Kidney (tissue), 13 donors: ENCODE measurements at regions not wholly inside any gene's neighbourhood (a gene's known extent, or its start where the extent isn't known, plus 50 kb on each side); places are given as distances from the start of the nearest gene placed in this dataset.

Experiments used
- DNase-seq, 5 donors: peaks; one replicate each; pipeline ENCODE4 v3.0.0-alpha.2; 2013 to 2020
- FAIRE-seq: peaks from 2 replicates; lab custom pipeline; 2012; peaks lifted over from hg19 to GRCh38; lab: Jason Lieb, UNC
- H3K27ac ChIP-seq, 2 donors: one replicate each; pipeline ENCODE4 v1.7.0; 2013; ENCODE audit warnings: low read depth in 2 of 2, low read length in 2 of 2, inconsistent platforms in 1 of 2
- H3K27me3 ChIP-seq: one replicate; pipeline ENCODE4 v1.7.1; 2013; ENCODE audit warnings: low read length, inconsistent platforms; ENCODE audit not compliant: control insufficient read depth, insufficient read depth
- H3K36me3 ChIP-seq, 3 donors: one replicate each; pipeline versions ENCODE4 v1.7.0 to v1.7.1; 2013; ENCODE audit warnings: low read length in 3 of 3, control low read depth in 1 of 3, inconsistent platforms in 1 of 3; ENCODE audit not compliant: insufficient read depth in 3 of 3, control insufficient read depth in 2 of 3
- H3K4me1 ChIP-seq, 3 donors: one replicate each; pipeline versions ENCODE4 v1.7.0 to v1.7.1; 2013; ENCODE audit warnings: low read length in 3 of 3, inconsistent platforms in 1 of 3, low read depth in 1 of 3; ENCODE audit not compliant: control insufficient read depth in 2 of 3, insufficient read depth in 2 of 3
- H3K4me3 ChIP-seq, 3 donors: one replicate each; pipeline versions ENCODE4 v1.7.0 to v1.8.1; 2013; ENCODE audit warnings: low read length in 3 of 3, control low read depth in 1 of 3, inconsistent platforms in 1 of 3
- H3K9ac ChIP-seq, 3 donors: one replicate each; pipeline versions ENCODE4 v1.7.0 to v1.7.1; 2013; ENCODE audit warnings: low read length in 3 of 3, control low read depth in 1 of 3, inconsistent platforms in 1 of 3
- H3K9me3 ChIP-seq, 3 donors: one replicate each; pipeline versions ENCODE4 v1.7.0 to v1.7.1; 2013; ENCODE audit warnings: low read length in 3 of 3, control low read depth in 1 of 3, inconsistent platforms in 1 of 3; ENCODE audit not compliant: control insufficient read depth in 2 of 3, insufficient read depth in 1 of 3
- CTCF ChIP-seq: IDR thresholded peaks from 3 replicates; pipeline ENCODE4 v1.5.1; 2012; ENCODE audit warnings: mild to moderate bottlenecking, moderate library complexity, borderline replicate concordance; ENCODE audit not compliant: insufficient read depth; ENCODE audit errors: extremely low read depth
- intact Hi-C: fragments of 100-400 bp; cut with DNase I; formaldehyde crosslinking; loops from one replicate; pipeline ENCODE4 v1.11.1; 2022
- donor health status: control.
- donor health status: control.
- donor health status: control.
- donor health status: control.
- donor health status: control.
- donor health status: DM: yes; HTN: yes; CAD: no.
- donor health status: Normal renal cell carcinoma (clear cell type).

- TF ChIP-seq CTCF: no peak
- H3K9ac ChIP-seq: no peak overlapping the region
- intact Hi-C loops: no loop called here
- H3K27me3 ChIP-seq: no peaks in the 10 kb centered on the region
- no peak overlapping the region for H3K4me3 ChIP-seq
- no peaks in the 10 kb centered on the region for H3K4me1 ChIP-seq
- H3K9me3 ChIP-seq: no peaks in the 10 kb centered on the region
- FAIRE-seq: no peak
- no peak overlapping the region for H3K27ac ChIP-seq
- no peaks in the 10 kb centered on the region for H3K36me3 ChIP-seq
- peak in 4 of 5 donors; percentile 45 to 78 (median 64) for DNase-seq
Measured at GRCh38 chr15:85920956-85921355, 126.2 kb upstream of the KLHL25 start.

GRCh38 chr15:85924088-85924487, 129.4 kb upstream of the KLHL25 start:
- H3K9ac ChIP-seq: no peak overlapping the region
- TF ChIP-seq CTCF: no peak

GRCh38 chr15:85925649-85926237, 131.0 kb upstream of the KLHL25 start:
- Histone ChIP-seq H3K27ac (no peak overlapping the region), H3K4me1 (no peaks in the 10 kb centered on the region), H3K9me3 (peaks cover 0 to 2% (median 0%) of the 10 kb centered on the region in 3 donors), H3K9ac (no peak overlapping the region), H3K36me3 (no peaks in the 10 kb centered on the region), H3K4me3 (no peak overlapping the region), H3K27me3 (no peaks in the 10 kb centered on the region)
- intact Hi-C loops: no loop called here
- DNase-seq (no peak), FAIRE-seq (no peak)
- TF ChIP-seq CTCF: no peak

More at GRCh38 chr15:85924088-85924487, 129.4 kb upstream of the KLHL25 start:
- intact Hi-C loops: no loop called here
- Histone ChIP-seq H3K4me1 (no peaks in the 10 kb centered on the region), H3K9me3 (peaks cover 0 to 2% (median 0%) of the 10 kb centered on the region in 3 donors), H3K27ac (no peak overlapping the region), H3K27me3 (no peaks in the 10 kb centered on the region), H3K4me3 (no peak overlapping the region), H3K36me3 (no peaks in the 10 kb centered on the region)
- FAIRE-seq (no peak), DNase-seq (no peak)

GRCh38 chr15:85926834-85927233, 132.1 kb upstream of the KLHL25 start:
- Histone ChIP-seq H3K27ac (no peak overlapping the region), H3K27me3 (no peaks in the 10 kb centered on the region), H3K4me1 (no peaks in the 10 kb centered on the region), H3K9me3 (peaks cover 0 to 2% (median 0%) of the 10 kb centered on the region in 3 donors), H3K4me3 (no peak overlapping the region), H3K9ac (no peak overlapping the region), H3K36me3 (no peaks in the 10 kb centered on the region)
- TF ChIP-seq CTCF: no peak
- intact Hi-C loops: no loop called here
- FAIRE-seq: no peak
- no peak for DNase-seq
